ENCODE measurements at regions not wholly inside any gene's neighbourhood (a gene's known extent, or its start where the extent isn't known, plus 50 kb on each side); places are given as distances from the start of the nearest gene placed in this dataset.
"Not testable (repeated sequence)": the region's sequence is repeated elsewhere in the genome, so short reads cannot be mapped to it uniquely, and the experiment has no call there.

GRCh38 chr2:3899536-3900155 lies 196.3 kb downstream of the DCDC2C start:
- no peak for DNase-seq

GRCh38 chr2:3902131-3902530 lies 198.8 kb downstream of the DCDC2C start:
- DNase-seq, result no peak

GRCh38 chr2:3904061-3904460 lies 200.7 kb downstream of the DCDC2C start:
- no peak for DNase-seq

GRCh38 chr2:3908498-3908897 lies 205.1 kb downstream of the DCDC2C start:
- not testable (repeated sequence) for DNase-seq

- DNase-seq, result no peak
Observed at GRCh38 chr2:3911882-3912455, 208.6 kb downstream of the DCDC2C start.

GRCh38 chr2:3913166-3913565 lies 209.8 kb downstream of the DCDC2C start:
- no peak for DNase-seq

- DNase-seq, result no peak
Observed at GRCh38 chr2:3914241-3914640, 210.9 kb downstream of the DCDC2C start.

GRCh38 chr2:3927031-3927430 lies 223.7 kb downstream of the DCDC2C start:
- DNase-seq, result no peak

GRCh38 chr2:3929374-3929773 lies 226.0 kb downstream of the DCDC2C start:
- DNase-seq, result no peak

- DNase-seq, result no peak
Observed at GRCh38 chr2:3930246-3930645, 226.9 kb downstream of the DCDC2C start.

- no peak for DNase-seq
Observed at GRCh38 chr2:3940661-3941060, 237.3 kb downstream of the DCDC2C start.

GRCh38 chr2:3942841-3943240 lies 239.5 kb downstream of the DCDC2C start:
- DNase-seq, result no peak

- no peak for DNase-seq
Observed at GRCh38 chr2:3944071-3944470, 240.7 kb downstream of the DCDC2C start.

- no peak for DNase-seq
Observed at GRCh38 chr2:3944841-3945240, 241.5 kb downstream of the DCDC2C start.

- no peak for DNase-seq
Observed at GRCh38 chr2:3948191-3948590, 244.8 kb downstream of the DCDC2C start.

- no peak for DNase-seq
Observed at GRCh38 chr2:3951131-3951954, 248.0 kb downstream of the DCDC2C start.

- DNase-seq, result no peak
Observed at GRCh38 chr2:3952866-3953516, 249.6 kb downstream of the DCDC2C start.

- no peak for DNase-seq
Observed at GRCh38 chr2:3954261-3954660, 250.9 kb downstream of the DCDC2C start.

- no peak for DNase-seq
Observed at GRCh38 chr2:3956406-3956805, 253.0 kb downstream of the DCDC2C start.

GRCh38 chr2:3956892-3957291 lies 253.5 kb downstream of the DCDC2C start:
- no peak for DNase-seq

GRCh38 chr2:3958465-3958864 lies 255.1 kb downstream of the DCDC2C start:
- no peak for DNase-seq

GRCh38 chr2:3958969-3959368 lies 255.6 kb downstream of the DCDC2C start:
- no peak for DNase-seq

- no peak for DNase-seq
Observed at GRCh38 chr2:3959372-3959771, 256.0 kb downstream of the DCDC2C start.

GRCh38 chr2:3960106-3960505 lies 256.7 kb downstream of the DCDC2C start:
- no peak for DNase-seq

Measured in activated CD8-positive, alpha-beta memory T cell treated with anti-CD3 and anti-CD28 coated beads for 24 hours (primary cell).